ENCODE measurements at regions not wholly inside any gene's neighbourhood (a gene's known extent, or its start where the extent isn't known, plus 50 kb on each side); places are given as distances from the start of the nearest gene placed in this dataset.

DNA sequence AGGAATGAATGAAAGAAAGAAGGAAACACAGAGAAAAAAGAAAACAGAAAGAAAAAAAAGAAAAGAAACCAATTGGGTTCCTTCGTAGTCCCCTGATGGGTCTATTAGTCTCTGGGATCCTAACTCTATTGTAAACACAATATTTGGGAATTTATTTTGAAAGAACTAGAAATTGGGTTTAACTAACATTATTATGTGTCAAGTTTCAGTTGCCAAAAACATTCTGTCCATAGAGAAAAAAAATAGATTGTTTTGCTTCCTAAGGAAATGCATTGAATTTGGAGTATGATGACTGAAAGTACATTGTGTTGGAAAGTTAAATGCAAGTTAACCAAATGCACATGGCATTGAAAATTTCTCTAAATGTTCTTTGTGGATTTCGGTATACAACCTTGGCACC is 52.8 kb upstream of the PPP1R12A start:
- DNase-seq (no peak), ATAC-seq (no peak)
- no peak overlapping the region for H3K27ac Mint-ChIP-seq
- no peak overlapping the region for H3K4me3 Mint-ChIP-seq
- H3K4me1 Mint-ChIP-seq, result peaks cover 0 to 10% (median 6%) of the 10 kb centered on the region in 4 donors
- H3K9me3 Mint-ChIP-seq, result no peaks in the 10 kb centered on the region
- POLR2A ChIA-PET, result no interaction called here
- peaks cover 0 to 1% (median 0%) of the 10 kb centered on the region in 3 donors for H3K36me3 Mint-ChIP-seq
- H3K27me3 Mint-ChIP-seq, result peaks cover 4 to 17% (median 6%) of the 10 kb centered on the region in 5 donors
